ENCODE measurements at regions not wholly inside any gene's neighbourhood (a gene's known extent, or its start where the extent isn't known, plus 50 kb on each side); places are given as distances from the start of the nearest gene placed in this dataset.

GRCh38 chr9:99735041-99735440, 86.6 kb upstream of the NR4A3 start:
- Histone ChIP-seq H3K9me3 (ENCODE audit: control insufficient read depth in 1 of 2, insufficient read depth in 1 of 2, low read length in 2 of 2) (no peaks in the 10 kb centered on the region), H3K4me3 (ENCODE audit: low read length) (no peak overlapping the region), H3K27ac (ENCODE audit: low read depth in 1 of 2, low read length in 2 of 2) (no peak overlapping the region), H3K4me1 (ENCODE audit: insufficient read depth, low read length) (no peaks in the 10 kb centered on the region), H3K36me3 (ENCODE audit: insufficient read depth, low read length) (no peaks in the 10 kb centered on the region), H3K27me3 (ENCODE audit: control insufficient read depth in 1 of 2, insufficient read depth in 2 of 2, low read length in 2 of 2) (no peaks in the 10 kb centered on the region)
- Mint-ChIP-seq H3K27ac (no peak overlapping the region), H3K4me3 (no peak overlapping the region), H3K9me3 (no peaks in the 10 kb centered on the region), H3K4me1 (ENCODE audit: low read depth) (no peaks in the 10 kb centered on the region), H3K27me3 (peaks cover 17% of the 10 kb centered on the region), H3K36me3 (ENCODE audit: low read depth) (no peaks in the 10 kb centered on the region)
- ChIA-PET POLR2A (interaction anchor here (1.0 kb wide), 1 partner anchor 13 kb away, joined by 3 read pairs; no protein-coding TSS in a partner anchor), CTCF (interaction anchor here (1.3 kb wide), 1 partner anchor 26 kb away, joined by 3 read pairs; no protein-coding TSS in a partner anchor)
- ATAC-seq (ENCODE audit: poor library complexity) (no peak), DNase-seq (no peak)
- intact Hi-C loops (cut with DNase I, micrococcal nuclease): no loop called here
- TF ChIP-seq CTCF (IDR thresholded peaks at IDR 0.05): no peak

- intact Hi-C loops (cut with DNase I, micrococcal nuclease): no loop called here
- no peaks in the 10 kb centered on the region for H3K4me1 Mint-ChIP-seq (ENCODE audit: low read depth)
- POLR2A ChIA-PET: no interaction called here
- CTCF ChIA-PET: no interaction called here
- ATAC-seq (ENCODE audit: poor library complexity) (no peak), DNase-seq (no peak)
- no peaks in the 10 kb centered on the region for H3K36me3 Mint-ChIP-seq (ENCODE audit: low read depth)
- no peak overlapping the region for H3K27ac Mint-ChIP-seq
- no peaks in the 10 kb centered on the region for H3K9me3 ChIP-seq (ENCODE audit: control insufficient read depth in 1 of 2, insufficient read depth in 1 of 2, low read length in 2 of 2)
- H3K27me3 ChIP-seq (ENCODE audit: control insufficient read depth in 1 of 2, insufficient read depth in 2 of 2, low read length in 2 of 2): no peaks in the 10 kb centered on the region
- TF ChIP-seq CTCF (IDR thresholded peaks at IDR 0.05): no peak
- H3K4me1 ChIP-seq (ENCODE audit: insufficient read depth, low read length): no peaks in the 10 kb centered on the region
- H3K9me3 Mint-ChIP-seq: no peaks in the 10 kb centered on the region
- no peaks in the 10 kb centered on the region for H3K36me3 ChIP-seq (ENCODE audit: insufficient read depth, low read length)
- H3K27me3 Mint-ChIP-seq: peaks cover 17% of the 10 kb centered on the region
- no peak overlapping the region for H3K4me3 ChIP-seq (ENCODE audit: low read length)
- H3K4me3 Mint-ChIP-seq: no peak overlapping the region
- H3K27ac ChIP-seq (ENCODE audit: low read depth in 1 of 2, low read length in 2 of 2): no peak overlapping the region
Measured at GRCh38 chr9:99736291-99736690, 85.4 kb upstream of the NR4A3 start.

- no peaks in the 10 kb centered on the region for H3K36me3 ChIP-seq (ENCODE audit: insufficient read depth, low read length)
- Mint-ChIP-seq H3K36me3 (ENCODE audit: low read depth) (no peaks in the 10 kb centered on the region), H3K4me3 (no peak overlapping the region), H3K4me1 (ENCODE audit: low read depth) (no peaks in the 10 kb centered on the region), H3K27ac (no peak overlapping the region), H3K9me3 (no peaks in the 10 kb centered on the region), H3K27me3 (peaks cover 15% of the 10 kb centered on the region)
- intact Hi-C loops (cut with DNase I, micrococcal nuclease): no loop called here
- no peaks in the 10 kb centered on the region for H3K27me3 ChIP-seq (ENCODE audit: control insufficient read depth in 1 of 2, insufficient read depth in 2 of 2, low read length in 2 of 2)
- TF ChIP-seq CTCF (IDR thresholded peaks at IDR 0.05): no peak
- no peaks in the 10 kb centered on the region for H3K4me1 ChIP-seq (ENCODE audit: insufficient read depth, low read length)
- ATAC-seq (ENCODE audit: poor library complexity) (no peak), DNase-seq (no peak)
- H3K9me3 ChIP-seq (ENCODE audit: control insufficient read depth in 1 of 2, insufficient read depth in 1 of 2, low read length in 2 of 2): no peaks in the 10 kb centered on the region
- no peak overlapping the region for H3K27ac ChIP-seq (ENCODE audit: low read depth in 1 of 2, low read length in 2 of 2)
- POLR2A ChIA-PET: no interaction called here
- CTCF ChIA-PET: no interaction called here
- no peak overlapping the region for H3K4me3 ChIP-seq (ENCODE audit: low read length)
Measured at GRCh38 chr9:99737649-99738048, 84.0 kb upstream of the NR4A3 start.

Data from CD4-positive, alpha-beta T cell (primary cell).